ENCODE measurements at regions not wholly inside any gene's neighbourhood (a gene's known extent, or its start where the extent isn't known, plus 50 kb on each side); places are given as distances from the start of the nearest gene placed in this dataset.

DNA sequence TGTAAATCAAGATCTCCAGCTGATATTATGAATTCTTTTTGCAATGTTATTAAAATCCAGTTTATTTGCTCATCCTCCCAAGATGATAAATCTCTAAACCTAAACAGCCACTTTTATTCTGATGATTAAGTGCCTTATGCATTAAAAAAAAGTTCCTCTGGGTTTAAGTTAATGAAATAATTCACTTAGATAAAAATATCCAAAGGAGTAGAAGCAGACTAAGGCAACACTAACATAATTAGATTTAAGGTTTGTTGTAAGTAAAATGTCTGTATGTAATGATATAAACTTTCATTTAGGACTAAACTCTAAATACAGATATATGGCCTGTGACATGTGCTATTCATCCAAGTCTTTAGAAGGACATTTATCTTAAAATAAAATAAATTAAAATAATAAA is 457.2 kb downstream of the TENT5A start:
- TF ChIP-seq, protein P1, sequence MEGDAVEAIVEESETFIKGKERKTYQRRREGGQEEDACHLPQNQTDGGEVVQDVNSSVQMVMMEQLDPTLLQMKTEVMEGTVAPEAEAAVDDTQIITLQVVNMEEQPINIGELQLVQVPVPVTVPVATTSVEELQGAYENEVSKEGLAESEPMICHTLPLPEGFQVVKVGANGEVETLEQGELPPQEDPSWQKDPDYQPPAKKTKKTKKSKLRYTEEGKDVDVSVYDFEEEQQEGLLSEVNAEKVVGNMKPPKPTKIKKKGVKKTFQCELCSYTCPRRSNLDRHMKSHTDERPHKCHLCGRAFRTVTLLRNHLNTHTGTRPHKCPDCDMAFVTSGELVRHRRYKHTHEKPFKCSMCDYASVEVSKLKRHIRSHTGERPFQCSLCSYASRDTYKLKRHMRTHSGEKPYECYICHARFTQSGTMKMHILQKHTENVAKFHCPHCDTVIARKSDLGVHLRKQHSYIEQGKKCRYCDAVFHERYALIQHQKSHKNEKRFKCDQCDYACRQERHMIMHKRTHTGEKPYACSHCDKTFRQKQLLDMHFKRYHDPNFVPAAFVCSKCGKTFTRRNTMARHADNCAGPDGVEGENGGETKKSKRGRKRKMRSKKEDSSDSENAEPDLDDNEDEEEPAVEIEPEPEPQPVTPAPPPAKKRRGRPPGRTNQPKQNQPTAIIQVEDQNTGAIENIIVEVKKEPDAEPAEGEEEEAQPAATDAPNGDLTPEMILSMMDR (conservative IDR thresholded peaks at IDR 0.05; ENCODE audit: low read depth, low read length), result no peak
- no peak for TF ChIP-seq EZH2 (IDR thresholded peaks at IDR 0.05; ENCODE audit: borderline replicate concordance, low read depth, low read length, poor library complexity, severe bottlenecking)
- no peaks in the 10 kb centered on the region for H3K27me3 ChIP-seq (replicated peaks; ENCODE audit: insufficient read depth, low read depth, low read length, poor library complexity)
- no peak overlapping the region for H3K4me3 ChIP-seq (ENCODE audit: low read depth, low read length, poor library complexity, severe bottlenecking)
- no peak for DNase-seq (ENCODE audit: low spot score)
- BruUV-seq (replicated peaks), result no TSS peak
- H3K9me3 ChIP-seq (ENCODE audit: low read depth, low read length, poor library complexity, severe bottlenecking), result no peaks in the 10 kb centered on the region
- intact Hi-C loops (cut with micrococcal nuclease; ENCODE audit: unreplicated experiment), result no loop called here
- no peaks in the 10 kb centered on the region for H3K4me1 ChIP-seq (ENCODE audit: insufficient read depth, low read length, poor library complexity, severe bottlenecking)
- ChIA-PET POLR2A (ENCODE audit: low non-redundant PET) (no interaction called here), CTCF (no interaction called here)
- no peak overlapping the region for H3K27ac ChIP-seq (ENCODE audit: low read depth, low read length, poor library complexity, severe bottlenecking)
- H3K36me3 ChIP-seq (ENCODE audit: insufficient read depth, low read length, poor library complexity, severe bottlenecking), result no peaks in the 10 kb centered on the region

DNA sequence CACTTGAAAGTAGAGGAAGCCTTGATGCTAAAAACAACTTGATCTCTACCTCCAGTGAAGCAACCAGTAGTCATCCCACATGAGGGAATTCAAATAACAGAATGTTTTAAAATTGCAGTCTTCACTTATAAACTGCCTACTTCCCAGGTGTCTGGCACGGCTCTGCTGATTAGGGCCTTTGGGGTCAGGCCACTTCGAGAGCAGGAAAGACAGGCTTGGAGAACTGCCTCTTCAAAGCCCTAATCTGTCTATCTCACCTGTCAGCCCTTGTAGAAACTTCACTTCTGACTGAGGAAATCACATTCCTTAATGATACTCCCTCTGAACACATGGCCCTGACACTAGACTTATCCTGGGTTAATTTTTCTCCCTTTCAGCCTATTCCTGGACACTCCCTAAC is 458.6 kb downstream of the TENT5A start:
- no peaks in the 10 kb centered on the region for H3K9me3 ChIP-seq (ENCODE audit: low read depth, low read length, poor library complexity, severe bottlenecking)
- DNase-seq (ENCODE audit: low spot score), result no peak
- no peak overlapping the region for H3K27ac ChIP-seq (ENCODE audit: low read depth, low read length, poor library complexity, severe bottlenecking)
- ChIA-PET CTCF (no interaction called here), POLR2A (ENCODE audit: low non-redundant PET) (no interaction called here)
- BruUV-seq (replicated peaks), result no TSS peak
- no peaks in the 10 kb centered on the region for H3K27me3 ChIP-seq (replicated peaks; ENCODE audit: insufficient read depth, low read depth, low read length, poor library complexity)
- intact Hi-C loops (cut with micrococcal nuclease; ENCODE audit: unreplicated experiment), result no loop called here
- no peaks in the 10 kb centered on the region for H3K4me1 ChIP-seq (ENCODE audit: insufficient read depth, low read length, poor library complexity, severe bottlenecking)
- no peaks in the 10 kb centered on the region for H3K36me3 ChIP-seq (ENCODE audit: insufficient read depth, low read length, poor library complexity, severe bottlenecking)
- H3K4me3 ChIP-seq (ENCODE audit: low read depth, low read length, poor library complexity, severe bottlenecking), result no peak overlapping the region
- TF ChIP-seq, protein P1 (conservative IDR thresholded peaks at IDR 0.05; ENCODE audit: low read depth, low read length), result no peak
- no peak for TF ChIP-seq EZH2 (IDR thresholded peaks at IDR 0.05; ENCODE audit: borderline replicate concordance, low read depth, low read length, poor library complexity, severe bottlenecking)

DNA sequence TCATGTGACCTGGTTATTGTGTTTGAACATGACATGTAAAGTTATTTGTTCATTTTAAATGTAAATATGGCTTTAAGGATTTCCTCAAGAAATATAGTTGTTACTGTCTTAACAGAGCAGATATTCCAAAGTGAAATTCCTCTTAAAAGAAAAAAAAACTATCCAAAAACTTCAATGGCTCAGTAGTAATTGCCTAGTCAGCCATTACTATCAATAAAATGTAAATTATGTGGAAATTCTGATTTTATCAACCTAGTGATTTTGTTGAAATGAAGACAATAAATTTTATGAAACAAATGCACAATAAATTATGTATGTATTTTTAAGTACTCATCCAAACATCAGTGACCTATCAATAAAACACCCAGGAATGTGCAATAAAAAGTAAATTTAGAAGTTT is 463.3 kb downstream of the TENT5A start:
- ChIA-PET POLR2A (ENCODE audit: low non-redundant PET) (no interaction called here), CTCF (no interaction called here)
- TF ChIP-seq EZH2 (IDR thresholded peaks at IDR 0.05; ENCODE audit: borderline replicate concordance, low read depth, low read length, poor library complexity, severe bottlenecking), result no peak
- TF ChIP-seq, protein P1 (conservative IDR thresholded peaks at IDR 0.05; ENCODE audit: low read depth, low read length), result no peak
- H3K9me3 ChIP-seq (ENCODE audit: low read depth, low read length, poor library complexity, severe bottlenecking), result no peaks in the 10 kb centered on the region
- no peak overlapping the region for H3K27ac ChIP-seq (ENCODE audit: low read depth, low read length, poor library complexity, severe bottlenecking)
- no peaks in the 10 kb centered on the region for H3K4me1 ChIP-seq (ENCODE audit: insufficient read depth, low read length, poor library complexity, severe bottlenecking)
- no TSS peak for BruUV-seq (replicated peaks)
- no peak for DNase-seq (ENCODE audit: low spot score)
- H3K4me3 ChIP-seq (ENCODE audit: low read depth, low read length, poor library complexity, severe bottlenecking), result no peak overlapping the region
- H3K27me3 ChIP-seq (replicated peaks; ENCODE audit: insufficient read depth, low read depth, low read length, poor library complexity), result no peaks in the 10 kb centered on the region
- intact Hi-C loops (cut with micrococcal nuclease; ENCODE audit: unreplicated experiment), result no loop called here
- H3K36me3 ChIP-seq (ENCODE audit: insufficient read depth, low read length, poor library complexity, severe bottlenecking), result no peaks in the 10 kb centered on the region
